ENCODE measurements at regions not wholly inside any gene's neighbourhood (a gene's known extent, or its start where the extent isn't known, plus 50 kb on each side); places are given as distances from the start of the nearest gene placed in this dataset.

DNA sequence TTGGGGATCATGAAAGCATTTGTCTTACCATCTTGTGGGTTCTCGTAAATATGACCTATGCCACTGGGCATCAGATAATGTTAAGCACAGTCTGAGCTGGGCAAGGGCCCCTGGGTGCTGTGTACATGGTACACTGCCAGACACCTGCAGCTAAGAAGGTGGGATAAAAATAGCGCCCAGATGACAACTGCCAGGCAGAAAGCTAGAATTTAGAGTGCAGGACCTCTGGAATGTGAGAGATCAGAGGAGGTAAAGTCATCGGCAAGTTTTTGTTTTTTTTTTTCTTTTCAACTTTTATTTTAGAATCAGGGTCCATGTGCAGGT lies 53.8 kb upstream of the CYRIA start:
- BruUV-seq (replicated peaks): no TSS peak
- no peak for TF ChIP-seq CTCF (IDR thresholded peaks at IDR 0.05; ENCODE audit: unreplicated experiment)
- Mint-ChIP-seq H3K27ac (ENCODE audit: unreplicated experiment) (no peak overlapping the region), H3K27me3 (ENCODE audit: unreplicated experiment) (peaks cover 64% of the 10 kb centered on the region), H3K4me3 (ENCODE audit: low read depth, unreplicated experiment) (no peak overlapping the region), H3K36me3 (ENCODE audit: insufficient read depth, unreplicated experiment) (no peaks in the 10 kb centered on the region), H3K9me3 (ENCODE audit: low read depth, unreplicated experiment) (no peaks in the 10 kb centered on the region), H3K4me1 (ENCODE audit: low read depth, unreplicated experiment) (no peaks in the 10 kb centered on the region)
- intact Hi-C loops (cut with micrococcal nuclease; ENCODE audit: unreplicated experiment): no loop called here
- DNase-seq: no peak
- CTCF ChIA-PET: no interaction called here

DNA sequence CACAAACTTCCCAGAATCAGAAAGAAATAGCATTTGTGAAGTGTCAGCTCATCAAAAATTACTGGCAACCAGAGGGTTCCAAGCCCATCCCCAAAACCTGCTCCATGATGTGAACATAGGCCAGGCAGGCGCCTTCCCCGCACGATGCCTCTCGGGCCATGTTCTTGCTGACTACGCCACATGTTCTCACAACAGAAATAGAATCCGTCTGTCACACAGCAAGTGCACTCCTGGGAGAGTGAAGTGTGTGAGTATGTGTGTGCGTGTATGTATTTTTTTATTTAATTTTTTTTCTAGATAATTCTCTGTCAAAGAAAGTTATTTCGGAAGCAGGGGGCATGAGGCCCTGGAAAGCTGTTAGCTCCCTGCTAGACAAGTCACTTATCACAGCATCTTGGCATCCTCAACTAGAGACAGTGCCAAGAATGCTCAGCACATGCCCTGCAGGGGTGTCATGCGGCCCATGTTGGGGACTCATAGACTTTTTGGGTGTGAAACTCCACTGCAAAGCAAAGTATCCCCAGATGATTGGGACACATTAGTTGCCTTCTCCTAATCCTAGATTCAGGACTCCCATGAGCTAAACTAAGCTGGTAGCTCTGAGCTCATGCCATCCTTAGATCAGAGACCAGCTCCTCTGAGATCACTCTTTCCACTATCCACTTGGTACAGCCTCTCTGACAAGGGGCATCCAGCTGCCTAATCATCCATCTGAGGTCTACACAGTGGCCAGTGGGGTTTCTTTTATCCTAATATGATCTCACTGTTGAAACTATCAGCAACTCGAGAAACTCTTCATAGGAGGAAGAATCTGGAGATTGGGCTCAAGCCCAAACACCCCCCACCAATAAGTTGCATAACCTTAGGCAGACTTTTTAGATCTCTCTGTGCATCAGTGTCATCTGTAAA lies 53.2 kb upstream of the CYRIA start:
- no peak for DNase-seq
- TF ChIP-seq CTCF (IDR thresholded peaks at IDR 0.05; ENCODE audit: unreplicated experiment): no peak
- CTCF ChIA-PET: interaction anchor here (0.7 kb wide), 1 partner anchor 749 kb away, joined by 6 read pairs; no protein-coding TSS in a partner anchor
- H3K4me3 Mint-ChIP-seq (ENCODE audit: low read depth, unreplicated experiment): no peak overlapping the region
- no peaks in the 10 kb centered on the region for H3K36me3 Mint-ChIP-seq (ENCODE audit: insufficient read depth, unreplicated experiment)
- peaks cover 64% of the 10 kb centered on the region for H3K27me3 Mint-ChIP-seq (ENCODE audit: unreplicated experiment)
- H3K4me1 Mint-ChIP-seq (ENCODE audit: low read depth, unreplicated experiment): no peaks in the 10 kb centered on the region
- H3K27ac Mint-ChIP-seq (ENCODE audit: unreplicated experiment): no peak overlapping the region
- H3K9me3 Mint-ChIP-seq (ENCODE audit: low read depth, unreplicated experiment): no peaks in the 10 kb centered on the region
- intact Hi-C loops (cut with micrococcal nuclease; ENCODE audit: unreplicated experiment): no loop called here
- BruUV-seq (replicated peaks): no TSS peak

DNA sequence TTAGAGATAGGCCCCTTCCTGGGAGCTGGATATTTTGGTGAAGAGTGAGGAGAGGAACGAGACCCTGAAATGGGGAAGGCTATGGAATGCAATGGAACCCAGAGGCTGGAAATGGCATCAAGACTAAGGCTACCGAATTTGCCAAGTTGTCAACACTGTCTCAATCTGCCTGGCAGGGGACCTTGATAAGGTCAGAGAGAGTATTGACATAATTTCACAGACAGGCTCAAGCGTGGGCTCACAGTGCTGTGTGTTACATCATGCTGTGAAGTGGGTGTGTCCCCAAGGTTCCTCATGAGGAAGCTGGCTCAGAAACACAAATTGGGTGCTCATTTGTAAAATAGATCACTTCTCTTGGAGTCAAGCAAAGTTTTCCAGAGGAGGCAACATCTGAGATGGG lies 51.8 kb upstream of the CYRIA start:
- no peak for TF ChIP-seq CTCF (IDR thresholded peaks at IDR 0.05; ENCODE audit: unreplicated experiment)
- H3K36me3 Mint-ChIP-seq (ENCODE audit: insufficient read depth, unreplicated experiment): no peaks in the 10 kb centered on the region
- CTCF ChIA-PET: no interaction called here
- DNase-seq: no peak
- no peak overlapping the region for H3K27ac Mint-ChIP-seq (ENCODE audit: unreplicated experiment)
- H3K27me3 Mint-ChIP-seq (ENCODE audit: unreplicated experiment): peaks cover 54% of the 10 kb centered on the region
- no peaks in the 10 kb centered on the region for H3K9me3 Mint-ChIP-seq (ENCODE audit: low read depth, unreplicated experiment)
- intact Hi-C loops (cut with micrococcal nuclease; ENCODE audit: unreplicated experiment): no loop called here
- H3K4me3 Mint-ChIP-seq (ENCODE audit: low read depth, unreplicated experiment): no peak overlapping the region
- BruUV-seq (replicated peaks): no TSS peak
- no peaks in the 10 kb centered on the region for H3K4me1 Mint-ChIP-seq (ENCODE audit: low read depth, unreplicated experiment)

DNA sequence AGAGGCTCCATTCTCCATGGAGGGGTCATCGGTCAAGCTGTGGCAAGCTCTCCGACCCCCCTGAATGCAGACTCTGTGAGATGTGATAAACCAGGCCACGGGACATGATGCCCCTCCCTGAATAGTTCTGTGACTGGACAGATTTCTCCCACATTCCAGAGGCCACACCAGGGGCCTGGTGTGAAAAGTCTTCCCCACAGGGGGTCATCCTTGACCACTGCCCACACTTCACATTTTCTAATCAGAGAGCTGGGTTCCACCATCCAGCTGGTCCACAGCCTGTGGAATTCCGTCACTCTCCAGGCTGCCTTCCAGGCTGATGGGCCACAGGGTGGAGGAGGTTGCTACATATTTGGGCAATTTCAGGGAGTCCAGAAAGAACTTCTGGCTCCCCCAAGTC lies 51.3 kb upstream of the CYRIA start:
- no peak for TF ChIP-seq CTCF (IDR thresholded peaks at IDR 0.05; ENCODE audit: unreplicated experiment)
- Mint-ChIP-seq H3K36me3 (ENCODE audit: insufficient read depth, unreplicated experiment) (no peaks in the 10 kb centered on the region), H3K9me3 (ENCODE audit: low read depth, unreplicated experiment) (no peaks in the 10 kb centered on the region), H3K27me3 (ENCODE audit: unreplicated experiment) (peaks cover 54% of the 10 kb centered on the region), H3K4me3 (ENCODE audit: low read depth, unreplicated experiment) (no peak overlapping the region), H3K27ac (ENCODE audit: unreplicated experiment) (no peak overlapping the region), H3K4me1 (ENCODE audit: low read depth, unreplicated experiment) (no peaks in the 10 kb centered on the region)
- CTCF ChIA-PET: no interaction called here
- intact Hi-C loops (cut with micrococcal nuclease; ENCODE audit: unreplicated experiment): no loop called here
- no TSS peak for BruUV-seq (replicated peaks)
- no peak for DNase-seq
